C4-2B (cell line): ENCODE measurements at regions not wholly inside any gene's neighbourhood (a gene's known extent, or its start where the extent isn't known, plus 50 kb on each side); places are given as distances from the start of the nearest gene placed in this dataset.

Experiments used
- CTCF ChIP-seq: fragments of 450-650 bp; conservative IDR thresholded peaks from 2 replicates; pipeline ENCODE4 v1.5.1; 2017; ENCODE audit warnings: mild to moderate bottlenecking
- ZFX ChIP-seq: fragments of 450-650 bp; IDR thresholded peaks from 2 replicates; pipeline ENCODE4 v1.6.1; 2017

- TF ChIP-seq CTCF (no peak), ZFX (no peak)
These were observed 214.4 kb downstream of the NXNL2 start for GRCh38 chr9:88749420-88749819.
